ENCODE measurements at regions not wholly inside any gene's neighbourhood (a gene's known extent, or its start where the extent isn't known, plus 50 kb on each side); places are given as distances from the start of the nearest gene placed in this dataset.

DNA sequence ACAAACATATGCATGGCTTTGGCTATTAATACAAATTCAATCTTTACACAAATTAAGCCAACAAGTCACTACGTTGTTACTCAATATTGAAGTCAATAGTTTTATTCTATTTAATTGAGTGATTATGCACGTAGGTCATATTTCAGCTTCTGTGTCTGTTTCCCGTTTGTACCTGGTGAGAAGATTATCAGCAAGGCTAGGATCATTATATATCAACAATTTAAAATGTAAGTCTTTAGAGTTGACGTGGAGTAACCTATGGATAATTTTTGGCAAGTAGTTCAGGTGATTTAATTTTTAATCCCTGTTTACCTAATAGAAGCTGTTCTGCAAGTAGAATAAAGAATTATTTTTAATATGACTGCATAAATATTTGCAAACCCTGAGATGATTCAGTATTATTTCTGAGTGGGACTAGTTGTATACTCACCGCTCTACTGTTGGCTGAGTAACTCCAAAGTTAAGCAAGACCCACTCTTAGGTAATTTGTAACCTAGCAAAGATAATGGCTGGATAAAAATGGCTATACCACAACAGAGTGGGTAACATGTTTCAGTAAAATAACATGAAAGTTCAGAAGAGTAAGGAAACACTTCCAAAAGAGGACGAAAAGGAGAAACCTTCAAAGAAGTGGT, 161.0 kb downstream of the HGF start:
- TF ChIP-seq, protein P1, sequence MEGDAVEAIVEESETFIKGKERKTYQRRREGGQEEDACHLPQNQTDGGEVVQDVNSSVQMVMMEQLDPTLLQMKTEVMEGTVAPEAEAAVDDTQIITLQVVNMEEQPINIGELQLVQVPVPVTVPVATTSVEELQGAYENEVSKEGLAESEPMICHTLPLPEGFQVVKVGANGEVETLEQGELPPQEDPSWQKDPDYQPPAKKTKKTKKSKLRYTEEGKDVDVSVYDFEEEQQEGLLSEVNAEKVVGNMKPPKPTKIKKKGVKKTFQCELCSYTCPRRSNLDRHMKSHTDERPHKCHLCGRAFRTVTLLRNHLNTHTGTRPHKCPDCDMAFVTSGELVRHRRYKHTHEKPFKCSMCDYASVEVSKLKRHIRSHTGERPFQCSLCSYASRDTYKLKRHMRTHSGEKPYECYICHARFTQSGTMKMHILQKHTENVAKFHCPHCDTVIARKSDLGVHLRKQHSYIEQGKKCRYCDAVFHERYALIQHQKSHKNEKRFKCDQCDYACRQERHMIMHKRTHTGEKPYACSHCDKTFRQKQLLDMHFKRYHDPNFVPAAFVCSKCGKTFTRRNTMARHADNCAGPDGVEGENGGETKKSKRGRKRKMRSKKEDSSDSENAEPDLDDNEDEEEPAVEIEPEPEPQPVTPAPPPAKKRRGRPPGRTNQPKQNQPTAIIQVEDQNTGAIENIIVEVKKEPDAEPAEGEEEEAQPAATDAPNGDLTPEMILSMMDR (IDR thresholded peaks at IDR 0.05; ENCODE audit: borderline replicate concordance, insufficient read depth, low read depth, low read length), result no peak
- H3K4me3 ChIP-seq (ENCODE audit: low read depth, low read length), result no peak overlapping the region

DNA sequence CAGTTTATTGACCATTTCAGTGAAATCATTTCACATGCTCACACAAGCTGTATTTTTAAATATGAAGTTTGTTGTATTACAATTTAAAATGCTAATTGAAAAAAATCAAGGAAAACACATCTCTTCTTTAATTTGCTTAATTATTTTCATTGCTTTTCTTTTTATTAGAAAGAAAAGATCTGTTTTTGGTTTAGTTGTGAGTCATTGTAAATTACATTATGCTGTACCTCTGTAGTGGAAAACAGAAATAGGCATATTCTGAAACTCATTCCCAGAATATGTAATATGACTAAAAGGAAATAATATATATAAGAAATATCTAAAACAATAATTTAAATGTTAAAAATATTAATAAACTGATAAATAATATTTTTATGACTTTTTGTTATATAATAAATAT, 161.9 kb downstream of the HGF start:
- H3K4me3 ChIP-seq (ENCODE audit: low read depth, low read length), result no peak overlapping the region
- TF ChIP-seq, protein P1 (IDR thresholded peaks at IDR 0.05; ENCODE audit: borderline replicate concordance, insufficient read depth, low read depth, low read length), result no peak

DNA sequence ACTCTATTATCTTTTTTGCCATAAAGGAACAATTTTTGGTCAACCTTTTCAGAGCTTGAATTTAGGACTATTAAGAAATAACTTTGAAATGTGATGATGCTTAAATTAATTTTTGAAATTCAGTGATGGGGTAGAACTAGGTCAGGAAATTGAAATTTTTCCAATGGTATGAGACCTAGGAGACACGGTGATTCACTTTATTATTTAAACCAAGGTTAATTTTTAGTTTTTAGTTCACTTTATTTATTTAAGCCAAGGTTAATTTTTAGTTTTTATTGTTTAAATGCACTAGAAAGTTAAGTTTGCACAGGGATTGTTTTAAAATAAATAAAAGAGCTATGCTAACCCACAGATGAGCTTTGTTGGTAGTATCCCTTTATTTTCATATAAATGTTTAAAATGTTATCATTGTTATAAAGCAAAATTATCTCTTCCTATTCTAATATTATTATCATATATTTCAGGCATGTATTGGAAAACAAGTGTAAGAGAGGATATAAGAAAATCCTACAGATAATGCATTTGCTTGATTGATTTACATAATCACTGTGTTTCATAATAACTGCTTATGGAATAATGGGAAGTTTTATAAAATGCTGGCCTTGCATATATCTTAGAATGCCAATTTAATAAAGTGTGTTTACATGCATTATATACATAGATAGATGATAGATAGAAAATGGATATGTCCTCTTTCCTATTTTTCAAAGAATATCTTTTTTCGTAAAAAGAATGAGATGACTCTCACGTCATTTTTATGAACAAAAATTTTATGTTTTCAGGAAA, 163.6 kb downstream of the HGF start:
- TF ChIP-seq, protein P1 (IDR thresholded peaks at IDR 0.05; ENCODE audit: borderline replicate concordance, insufficient read depth, low read depth, low read length), result no peak

DNA sequence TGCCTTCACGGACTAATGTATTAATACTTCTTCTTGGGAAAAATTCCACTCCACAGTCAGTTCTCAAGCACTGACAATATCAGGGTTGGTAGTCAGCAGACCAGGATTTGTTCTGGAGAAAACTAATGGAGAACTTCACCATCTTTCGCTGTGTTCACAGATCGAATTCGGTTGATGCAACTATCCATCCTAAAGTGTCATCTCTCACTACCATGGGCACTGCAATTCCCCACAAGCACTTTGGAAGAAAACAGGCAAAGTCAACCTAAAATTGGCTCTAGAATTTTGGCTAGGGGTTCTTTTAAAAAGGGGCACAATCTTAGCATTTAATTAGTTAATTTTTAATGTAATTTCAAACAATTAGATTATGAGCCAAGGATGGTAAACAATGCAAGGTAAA, 164.4 kb downstream of the HGF start:
- H3K4me3 ChIP-seq (ENCODE audit: low read depth, low read length), result no peak overlapping the region
- TF ChIP-seq, protein P1 (IDR thresholded peaks at IDR 0.05; ENCODE audit: borderline replicate concordance, insufficient read depth, low read depth, low read length), result no peak

More for the DNA sequence above, 163.6 kb downstream of the HGF start:
- H3K4me3 ChIP-seq (ENCODE audit: low read depth, low read length), result no peak overlapping the region

DNA sequence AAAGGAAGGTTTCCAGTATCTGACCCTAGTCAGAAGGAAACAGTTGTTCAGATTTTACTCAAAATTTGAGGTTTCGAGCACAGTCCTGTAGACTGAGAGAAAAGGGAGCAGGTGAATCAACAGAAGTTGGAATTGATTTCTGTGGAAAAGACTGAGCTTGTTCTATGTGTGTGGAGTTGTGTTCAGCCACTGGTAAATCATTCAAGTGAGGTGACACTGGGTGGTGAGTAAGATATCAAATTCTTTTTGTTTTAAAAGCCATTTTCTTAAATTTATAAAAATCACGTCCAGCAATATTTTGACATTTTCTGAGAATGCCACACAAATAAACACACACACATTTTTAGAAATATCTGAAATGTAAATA, 165.1 kb downstream of the HGF start:
- no peak overlapping the region for H3K4me3 ChIP-seq (ENCODE audit: low read depth, low read length)
- TF ChIP-seq, protein P1 (IDR thresholded peaks at IDR 0.05; ENCODE audit: borderline replicate concordance, insufficient read depth, low read depth, low read length), result no peak

DNA sequence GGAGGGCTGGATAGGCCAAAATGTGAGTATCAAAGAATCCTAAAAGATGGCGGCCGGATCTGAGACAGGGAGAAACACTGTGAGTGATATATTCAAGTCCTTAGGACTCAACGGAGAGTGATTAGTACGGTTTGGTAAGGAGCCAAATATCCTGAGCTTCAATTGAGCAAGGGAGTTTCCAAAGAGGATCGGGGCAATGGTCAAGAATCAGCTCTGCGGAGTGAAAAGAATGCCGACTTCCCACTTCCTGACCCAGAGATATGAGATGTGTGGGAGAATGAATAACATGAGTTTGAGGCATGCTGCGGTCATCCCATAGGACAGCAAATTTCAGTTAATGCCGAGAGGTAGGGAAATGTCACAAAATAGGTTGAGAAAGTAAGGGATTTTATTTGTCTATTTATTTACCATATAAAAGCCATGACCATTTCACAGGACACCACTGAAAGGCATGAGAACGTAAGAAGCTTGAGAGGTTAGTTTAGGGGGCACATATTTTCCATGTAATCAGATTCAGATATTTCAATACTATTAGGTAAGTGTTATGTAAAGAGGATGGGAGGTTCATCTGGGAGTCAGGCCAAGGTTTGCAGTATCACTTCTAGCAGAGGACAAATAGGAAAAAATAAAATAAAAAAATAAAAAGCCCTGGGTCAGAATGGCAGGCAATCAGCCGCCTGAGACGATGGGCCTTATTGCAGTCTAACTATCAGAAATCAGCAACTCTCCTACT, 165.6 kb downstream of the HGF start:
- H3K4me3 ChIP-seq (ENCODE audit: low read depth, low read length), result no peak overlapping the region
- TF ChIP-seq, protein P1 (IDR thresholded peaks at IDR 0.05; ENCODE audit: borderline replicate concordance, insufficient read depth, low read depth, low read length), result no peak

Measured in GM12875 (cell line).